Choroid plexus epithelial cell (primary cell): ENCODE measurements at regions not wholly inside any gene's neighbourhood (a gene's known extent, or its start where the extent isn't known, plus 50 kb on each side); places are given as distances from the start of the nearest gene placed in this dataset.

Experiments
- DNase-seq: peaks from one replicate; pipeline ENCODE4 v3.0.0-alpha.2; 2010; ENCODE audit warnings: low read depth
- H3K4me3 ChIP-seq: 2 replicates; pipeline ENCODE4 v1.5.1; 2011; ENCODE audit warnings: low read depth, mild to moderate bottlenecking, control low read depth, low read length, moderate library complexity
- TF ChIP-seq, protein P1 (sequence below): conservative IDR thresholded peaks from 2 replicates; pipeline ENCODE4 v1.5.1; 2011; ENCODE audit warnings: low read depth, mild to moderate bottlenecking, control low read depth, inconsistent platforms, low read length, moderate library complexity

- no peak overlapping the region for H3K4me3 ChIP-seq
- DNase-seq: peak; percentile 87
- TF ChIP-seq, protein P1, sequence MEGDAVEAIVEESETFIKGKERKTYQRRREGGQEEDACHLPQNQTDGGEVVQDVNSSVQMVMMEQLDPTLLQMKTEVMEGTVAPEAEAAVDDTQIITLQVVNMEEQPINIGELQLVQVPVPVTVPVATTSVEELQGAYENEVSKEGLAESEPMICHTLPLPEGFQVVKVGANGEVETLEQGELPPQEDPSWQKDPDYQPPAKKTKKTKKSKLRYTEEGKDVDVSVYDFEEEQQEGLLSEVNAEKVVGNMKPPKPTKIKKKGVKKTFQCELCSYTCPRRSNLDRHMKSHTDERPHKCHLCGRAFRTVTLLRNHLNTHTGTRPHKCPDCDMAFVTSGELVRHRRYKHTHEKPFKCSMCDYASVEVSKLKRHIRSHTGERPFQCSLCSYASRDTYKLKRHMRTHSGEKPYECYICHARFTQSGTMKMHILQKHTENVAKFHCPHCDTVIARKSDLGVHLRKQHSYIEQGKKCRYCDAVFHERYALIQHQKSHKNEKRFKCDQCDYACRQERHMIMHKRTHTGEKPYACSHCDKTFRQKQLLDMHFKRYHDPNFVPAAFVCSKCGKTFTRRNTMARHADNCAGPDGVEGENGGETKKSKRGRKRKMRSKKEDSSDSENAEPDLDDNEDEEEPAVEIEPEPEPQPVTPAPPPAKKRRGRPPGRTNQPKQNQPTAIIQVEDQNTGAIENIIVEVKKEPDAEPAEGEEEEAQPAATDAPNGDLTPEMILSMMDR: peak; percentile 92
Observed at GRCh38 chr14:32254952-32255679, 52.0 kb upstream of the RNU6-8 start.

- no peak for DNase-seq
- TF ChIP-seq, protein P1: no peak
- H3K4me3 ChIP-seq: no peak overlapping the region
Observed at GRCh38 chr14:32255789-32256188, 52.7 kb upstream of the RNU6-8 start.

- DNase-seq: peak; percentile 40
- TF ChIP-seq, protein P1: no peak
- no peak overlapping the region for H3K4me3 ChIP-seq
Observed at GRCh38 chr14:32256576-32256975, 53.5 kb upstream of the RNU6-8 start.

DNA sequence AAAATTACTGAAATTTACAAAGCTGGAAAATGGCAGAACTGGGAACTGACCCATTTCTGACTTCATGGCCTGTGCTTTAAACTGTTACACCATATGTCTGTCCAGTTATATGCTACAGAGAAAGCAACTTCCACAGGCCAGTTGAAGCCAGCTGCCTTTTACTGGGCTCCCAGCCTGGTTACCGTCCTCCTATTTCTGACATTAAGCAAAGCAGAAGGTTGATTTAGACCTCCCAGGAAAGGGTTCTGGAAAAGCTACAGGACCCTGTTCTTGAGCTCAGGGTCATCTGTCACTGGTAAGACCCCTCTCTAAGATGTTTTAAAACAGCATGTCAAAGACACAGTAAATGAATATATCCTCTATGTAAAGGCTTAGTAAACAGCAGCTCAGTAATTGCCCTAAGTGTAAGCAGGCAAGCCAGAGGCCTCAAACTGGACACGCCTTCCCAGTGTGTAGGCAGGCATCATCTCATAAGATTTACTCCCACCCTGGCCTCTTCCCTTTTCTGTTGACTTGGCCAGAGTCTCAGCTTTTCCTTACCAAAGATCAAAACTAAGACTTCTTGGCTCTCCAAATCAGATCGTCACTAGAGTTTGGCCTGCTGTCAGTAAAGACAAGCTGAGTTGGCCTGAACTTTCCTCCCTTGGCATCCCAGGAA, 55.4 kb upstream of the RNU6-8 start:
- H3K4me3 ChIP-seq: no peak overlapping the region
- DNase-seq: peak; percentile 14
- TF ChIP-seq, protein P1: no peak

- peak; percentile 71 for DNase-seq
- H3K4me3 ChIP-seq: no peak overlapping the region
- TF ChIP-seq, protein P1: no peak
Observed at GRCh38 chr14:32259368-32260013, 56.4 kb upstream of the RNU6-8 start.

- no peak for DNase-seq
- no peak overlapping the region for H3K4me3 ChIP-seq
- TF ChIP-seq, protein P1: no peak
Observed at GRCh38 chr14:32263939-32264567, 61.0 kb upstream of the RNU6-8 start.
